Activated effector memory CD4-positive, alpha-beta T cell treated with Interleukin-2 at 50 U/mL for 16 hours (primary cell): ENCODE measurements at regions not wholly inside any gene's neighbourhood (a gene's known extent, or its start where the extent isn't known, plus 50 kb on each side); places are given as distances from the start of the nearest gene placed in this dataset.
"Not testable (repeated sequence)": the region's sequence is repeated elsewhere in the genome, so short reads cannot be mapped to it uniquely, and the experiment has no call there.

ENCODE experiments used
- DNase-seq: peaks from one replicate; pipeline ENCODE4 v3.0.0-alpha.2; 2020

GRCh38 chr14:71551291-71551950, 380.8 kb upstream of the RGS6 start:
- no peak for DNase-seq

GRCh38 chr14:71552809-71553208, 379.4 kb upstream of the RGS6 start:
- DNase-seq = no peak

DNA sequence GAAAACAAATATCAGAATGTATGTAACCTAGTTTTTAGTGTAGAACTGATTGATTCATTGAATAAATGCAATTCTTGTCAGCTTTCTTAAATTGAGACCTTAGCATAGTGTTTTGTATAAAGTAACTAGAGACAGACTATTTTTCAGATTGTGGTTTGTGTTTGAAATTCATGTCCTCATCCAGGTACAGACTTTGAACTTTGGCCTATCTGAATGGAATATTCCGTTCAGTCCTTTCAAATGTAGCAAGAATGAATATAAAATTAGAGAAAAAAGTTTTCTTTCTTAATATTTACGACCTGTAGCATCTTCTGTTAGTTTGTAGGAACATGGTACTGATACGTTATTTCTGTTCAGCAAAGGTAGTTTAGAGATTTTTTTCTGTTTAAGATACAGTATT, 378.4 kb upstream of the RGS6 start:
- DNase-seq = no peak

GRCh38 chr14:71554323-71554722, 377.9 kb upstream of the RGS6 start:
- DNase-seq = no peak

DNA sequence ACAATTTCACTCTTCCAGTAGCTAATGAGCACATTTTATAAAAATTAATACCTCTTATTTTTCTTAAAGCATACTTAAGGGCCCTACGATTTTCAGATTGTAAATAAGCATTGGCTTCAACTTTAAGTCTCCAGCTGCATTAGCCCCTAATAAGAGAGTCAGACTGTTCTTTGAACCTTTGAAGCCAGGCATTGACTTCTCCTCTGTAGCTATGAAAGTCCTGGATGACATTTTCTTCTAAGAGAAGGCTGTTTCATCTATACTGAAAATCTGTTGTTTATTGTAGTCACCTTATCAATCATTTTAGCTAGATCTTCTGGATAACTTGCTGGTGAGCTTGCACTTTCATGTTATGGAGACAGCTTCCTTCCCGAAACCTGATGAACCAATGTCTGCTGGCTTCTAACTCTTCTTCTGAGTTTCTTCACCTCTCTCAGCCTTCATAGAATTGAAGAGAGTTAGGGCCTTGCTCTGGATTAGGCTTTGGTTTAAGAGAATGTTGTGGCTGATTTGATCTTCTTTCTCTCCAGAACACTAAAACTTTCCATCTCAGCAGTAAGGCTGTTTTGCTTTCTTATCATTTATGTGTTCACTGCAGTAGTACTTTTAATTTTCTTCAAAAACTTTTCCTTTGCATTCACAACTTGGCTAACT, 377.1 kb upstream of the RGS6 start:
- no peak for DNase-seq

DNA sequence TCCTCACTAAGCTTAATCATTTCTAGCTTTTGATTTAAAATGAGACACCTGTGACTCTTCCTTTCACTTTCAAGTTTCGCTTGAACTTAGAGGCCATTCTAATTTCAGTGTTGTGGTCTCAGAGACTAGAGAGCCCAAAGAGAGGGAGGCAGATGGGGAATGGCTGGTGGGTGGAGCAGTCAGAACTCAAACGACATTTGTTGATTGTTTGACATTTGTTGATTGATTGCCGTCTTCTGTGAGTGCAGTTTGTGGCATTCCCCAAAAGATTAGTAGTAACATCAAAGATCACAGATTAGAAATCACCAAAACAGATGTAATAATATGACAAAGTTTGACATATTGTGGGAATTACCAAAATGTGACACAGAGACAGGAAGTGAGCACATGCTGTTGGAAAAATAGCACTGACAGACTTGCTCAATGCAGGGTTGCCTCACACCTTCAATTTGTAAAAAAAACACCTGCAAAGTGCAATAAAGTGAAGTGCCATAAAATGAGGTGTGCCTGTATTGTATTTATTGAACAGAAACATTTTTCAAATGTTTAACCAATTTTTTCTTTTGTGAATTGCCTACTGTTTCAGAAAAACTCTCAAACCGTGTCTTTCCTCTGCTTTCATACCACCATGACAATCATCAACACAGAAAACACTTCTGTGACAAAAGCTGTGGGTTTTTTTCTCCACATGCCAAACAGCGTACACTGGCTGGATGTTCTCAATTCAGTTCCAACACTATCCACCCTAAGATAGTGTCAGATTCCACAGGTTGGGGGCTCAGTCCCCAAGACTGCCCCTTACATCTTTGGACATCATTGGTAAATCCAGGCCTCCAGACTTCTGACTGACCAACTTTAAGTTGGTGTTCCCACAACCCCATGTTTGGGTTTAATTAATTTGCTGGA, 376.3 kb upstream of the RGS6 start:
- peak; percentile 8 for DNase-seq

- no peak for DNase-seq
Measured at GRCh38 chr14:71556730-71557129, 375.5 kb upstream of the RGS6 start.

- DNase-seq = no peak
Measured at GRCh38 chr14:71557351-71557750, 374.9 kb upstream of the RGS6 start.

DNA sequence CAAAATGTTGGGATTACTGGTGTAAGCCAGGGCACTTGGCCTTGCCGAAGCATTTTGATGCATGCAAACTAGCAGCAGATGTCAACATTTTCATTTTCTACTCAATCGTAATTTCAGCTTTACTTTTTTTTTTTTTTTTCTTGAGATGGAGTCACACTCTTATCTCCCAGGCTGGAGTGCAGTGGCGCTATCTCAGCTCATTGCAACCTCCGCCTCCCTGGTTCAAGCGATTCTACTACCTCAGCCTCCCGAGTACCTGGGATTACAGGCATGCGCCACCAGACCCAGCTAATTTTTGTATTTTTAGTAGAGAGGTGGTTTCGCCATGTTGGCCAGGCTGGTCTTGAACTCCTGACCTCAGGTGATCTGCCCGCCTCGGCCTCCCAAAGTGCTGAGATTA, 373.3 kb upstream of the RGS6 start:
- not testable (repeated sequence) for DNase-seq

- no peak for DNase-seq
Measured at GRCh38 chr14:71560751-71561150, 371.5 kb upstream of the RGS6 start.

DNA sequence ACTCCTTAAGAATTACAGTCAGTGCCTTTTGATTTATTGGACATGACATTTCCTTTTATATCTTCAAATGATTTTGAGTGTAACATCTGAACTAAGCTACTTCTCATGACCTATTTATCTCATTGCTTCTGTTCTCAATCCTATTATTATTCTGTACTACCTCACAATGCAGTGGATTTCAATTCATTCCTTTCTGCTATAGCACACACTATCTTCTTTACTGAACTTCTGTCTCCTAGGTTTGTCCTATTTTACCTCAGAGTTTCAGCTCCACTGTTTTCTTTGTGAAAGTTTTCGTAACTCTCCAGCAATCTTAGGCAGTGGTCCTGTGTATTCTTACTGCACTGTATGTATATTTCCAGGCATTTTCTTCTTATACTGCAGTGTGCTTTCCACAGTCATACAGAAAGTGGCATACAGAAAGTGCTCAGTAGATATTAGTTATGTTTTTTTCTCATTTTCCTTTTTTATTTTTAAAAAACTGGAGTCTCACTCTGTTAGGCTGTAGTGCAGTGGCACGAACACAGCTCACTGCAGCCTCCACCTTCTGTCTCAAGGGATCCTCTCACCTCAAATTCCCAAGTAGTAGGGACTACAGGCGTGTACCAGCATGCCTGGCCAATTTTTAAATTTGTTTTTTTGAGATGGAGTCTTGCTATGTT, 368.6 kb upstream of the RGS6 start:
- DNase-seq = no peak

DNA sequence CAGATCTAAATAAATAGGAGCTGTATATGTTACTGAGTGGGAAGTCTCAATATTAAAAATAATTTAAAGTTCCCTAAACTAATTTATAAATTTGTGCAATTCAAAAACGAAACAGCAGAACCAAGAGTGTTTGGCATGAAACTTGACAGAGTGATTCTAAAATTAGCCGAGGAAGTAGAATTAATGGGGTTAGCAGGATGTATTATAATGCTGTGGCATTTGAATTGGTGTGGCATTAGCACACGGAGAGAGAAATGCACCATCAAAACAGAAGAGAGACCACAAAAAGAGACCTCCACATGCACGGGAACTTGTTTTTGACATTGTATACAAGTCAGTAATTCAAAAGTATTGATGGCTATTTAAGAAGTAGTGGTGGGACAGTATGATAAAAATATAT, 366.0 kb upstream of the RGS6 start:
- no peak for DNase-seq

DNA sequence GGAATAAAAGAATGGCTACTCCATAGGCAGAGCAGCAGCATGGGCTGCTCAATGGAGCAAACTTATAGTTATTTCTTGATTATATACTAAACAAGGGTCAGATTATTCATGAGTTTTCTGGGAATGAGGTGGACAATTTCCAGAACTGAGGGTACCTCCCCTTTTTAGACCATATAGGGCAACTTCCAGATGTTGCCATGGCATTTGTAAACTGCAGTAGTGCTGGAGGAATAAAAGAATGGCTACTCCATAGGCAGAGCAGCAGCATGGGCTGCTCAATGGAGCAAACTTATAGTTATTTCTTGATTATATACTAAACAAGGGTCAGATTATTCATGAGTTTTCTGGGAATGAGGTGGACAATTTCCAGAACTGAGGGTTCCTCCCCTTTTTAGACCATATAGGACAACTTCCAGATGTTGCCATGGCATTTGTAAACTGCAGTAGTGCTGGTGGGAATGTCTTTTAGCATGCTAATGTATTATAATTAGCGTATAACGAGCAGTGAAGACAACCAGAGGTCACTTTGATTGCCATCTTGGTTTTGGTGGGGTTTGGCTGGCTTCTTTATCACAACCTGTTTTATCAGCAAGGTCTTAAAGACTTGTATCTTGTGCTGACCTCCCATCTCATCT, 364.6 kb upstream of the RGS6 start:
- DNase-seq = not testable (repeated sequence)

DNA sequence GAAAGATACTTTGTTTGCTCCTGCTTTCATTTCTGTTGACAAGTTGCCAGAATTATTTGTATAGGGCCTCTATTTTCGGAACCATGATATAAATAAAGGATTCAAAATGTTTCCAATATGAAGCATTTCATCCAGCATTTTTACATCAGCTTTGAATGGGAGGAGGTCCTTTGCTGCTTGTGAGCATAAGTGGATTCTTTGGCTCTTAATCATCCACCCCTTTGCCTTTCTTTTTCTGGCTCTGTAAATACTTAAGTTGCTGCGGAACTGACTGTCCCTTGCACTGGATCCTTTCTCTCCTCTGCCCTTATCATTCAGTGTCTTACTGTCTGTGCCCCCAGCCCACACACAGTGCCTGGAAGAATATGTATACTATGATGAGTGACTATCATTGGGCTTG, 357.3 kb upstream of the RGS6 start:
- DNase-seq = no peak

- DNase-seq = no peak
Measured at GRCh38 chr14:71576472-71576871, 355.8 kb upstream of the RGS6 start.

DNA sequence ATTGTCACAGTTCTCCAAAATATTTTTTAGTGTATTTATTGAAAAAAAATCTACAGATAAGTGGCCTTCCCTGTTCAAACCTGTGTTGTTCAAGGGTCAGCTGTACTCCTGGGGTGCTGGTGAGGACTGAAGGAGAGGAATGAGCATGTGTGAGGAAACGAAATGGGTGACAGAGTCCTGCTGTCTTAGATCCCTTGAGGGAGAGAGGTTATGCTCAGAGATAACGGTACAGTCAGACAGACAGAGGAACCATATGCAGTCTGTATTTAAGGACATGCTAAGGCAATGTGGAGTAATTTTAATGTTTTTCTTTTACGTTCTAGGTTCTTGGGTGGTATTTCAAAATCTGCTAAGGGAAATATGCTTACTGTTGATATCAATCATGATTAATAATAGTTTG, 352.9 kb upstream of the RGS6 start:
- DNase-seq = no peak

DNA sequence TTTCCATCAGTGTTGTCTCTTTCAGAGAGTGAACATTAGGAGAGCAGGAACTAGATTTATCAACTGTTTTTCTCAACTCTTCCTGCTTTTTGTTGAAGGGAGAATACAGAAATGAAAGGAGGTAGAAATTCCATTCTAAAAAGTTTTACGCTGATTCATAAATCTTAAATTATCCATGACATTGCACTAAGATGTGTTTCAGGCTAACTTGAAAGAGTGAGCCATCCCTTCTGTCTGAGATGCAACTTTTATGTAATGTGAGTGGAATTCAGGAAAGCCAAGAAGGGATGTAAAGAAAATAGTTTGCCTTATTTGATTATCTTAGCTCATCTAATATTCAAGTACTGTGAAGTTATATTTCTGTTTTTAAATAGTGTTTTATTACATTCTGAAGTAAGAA, 349.5 kb upstream of the RGS6 start:
- no peak for DNase-seq

DNA sequence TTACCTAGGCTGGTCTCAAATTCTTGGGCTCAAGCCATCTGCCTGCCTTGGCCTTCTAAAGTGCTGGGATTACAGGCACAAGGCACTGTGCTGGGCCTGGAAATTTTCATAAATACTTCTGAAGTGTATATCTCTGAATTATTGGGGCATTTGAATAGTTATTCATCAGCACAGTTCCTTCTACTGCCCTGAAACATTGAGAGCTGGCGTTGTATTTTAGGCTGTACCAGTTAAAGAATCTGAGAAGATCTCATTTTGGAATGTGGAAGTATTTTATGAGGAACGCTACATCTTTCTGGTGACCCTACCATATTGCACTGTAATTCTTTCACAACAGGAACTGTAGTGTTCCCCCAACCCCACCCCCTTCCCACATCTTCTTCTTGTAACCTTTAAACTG, 349.0 kb upstream of the RGS6 start:
- no peak for DNase-seq

DNA sequence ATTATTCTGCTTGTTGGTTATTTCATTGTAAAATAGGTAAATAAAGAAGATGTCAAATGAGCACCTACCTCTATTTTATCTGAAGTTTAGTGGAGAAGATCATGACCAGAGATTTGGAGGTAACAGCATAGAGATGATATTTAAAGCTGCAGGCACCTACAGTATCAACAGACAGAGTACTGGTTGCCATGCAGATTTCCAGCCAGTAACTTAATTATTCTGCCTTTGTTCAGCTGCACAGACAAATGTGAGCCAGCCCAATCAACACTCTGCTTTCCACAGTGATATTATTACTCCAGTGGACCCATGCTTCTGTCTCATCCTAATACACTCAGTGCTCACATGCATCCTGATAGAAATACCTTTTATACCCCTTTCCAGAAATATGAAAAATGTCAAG, 348.5 kb upstream of the RGS6 start:
- no peak for DNase-seq

- DNase-seq = no peak
Measured at GRCh38 chr14:71585361-71585760, 346.9 kb upstream of the RGS6 start.

- no peak for DNase-seq
Measured at GRCh38 chr14:71586131-71586897, 345.9 kb upstream of the RGS6 start.

- DNase-seq = no peak
Measured at GRCh38 chr14:71588028-71588427, 344.2 kb upstream of the RGS6 start.
